Keratinocyte (primary cell): ENCODE measurements at regions not wholly inside any gene's neighbourhood (a gene's known extent, or its start where the extent isn't known, plus 50 kb on each side); places are given as distances from the start of the nearest gene placed in this dataset.

Source experiments
- DNase-seq: peaks from one replicate; pipeline ENCODE4 v3.0.0-alpha.2; 2011; ENCODE audit warnings: low read depth, missing footprints, low spot score
- FAIRE-seq: peaks from 2 replicates; lab custom pipeline; 2011; peaks lifted over from hg19 to GRCh38; lab: Jason Lieb, UNC
- H2AFZ ChIP-seq: 2 replicates; pipeline ENCODE4 v1.6.0; 2012; ENCODE audit warnings: low read length, control low read depth, inconsistent platforms; ENCODE audit not compliant: control insufficient read depth
- H3K27ac ChIP-seq: 2 replicates; pipeline ENCODE4 v1.5.1; 2011; ENCODE audit warnings: low read length; ENCODE audit not compliant: control insufficient read depth, insufficient read depth
- H3K27me3 ChIP-seq: 3 replicates; pipeline ENCODE4 v1.6.0; 2011; ENCODE audit warnings: low read length; ENCODE audit not compliant: control insufficient read depth, insufficient read depth; ENCODE audit errors: extremely low read depth
- H3K36me3 ChIP-seq, 2 experiments: 2 replicates in 1 of 2; 3 replicates in 1 of 2; pipeline ENCODE4 v1.5.1; 2011; ENCODE audit warnings: low read length in 2 of 2, mild to moderate bottlenecking in 1 of 2; ENCODE audit not compliant: control insufficient read depth in 2 of 2, insufficient read depth in 2 of 2; ENCODE audit errors: extremely low read depth in 1 of 2
- H3K4me1 ChIP-seq: 3 replicates; pipeline ENCODE4 v1.5.1; 2011; ENCODE audit warnings: low read length; ENCODE audit not compliant: control insufficient read depth, insufficient read depth; ENCODE audit errors: extremely low read depth
- H3K4me2 ChIP-seq: 3 replicates; pipeline ENCODE4 v1.6.0; 2011; ENCODE audit warnings: low read depth, low read length; ENCODE audit not compliant: control insufficient read depth, insufficient read depth; ENCODE audit errors: extremely low read depth
- H3K4me3 ChIP-seq, 3 experiments: fragments of 200-600 bp in 1 of 3; sonication (generic) in 1 of 3; 2 replicates in 2 of 3; 3 replicates in 1 of 3; pipeline ENCODE4 v1.5.1; 2011 to 2016; ENCODE audit warnings: low read length in 3 of 3, mild to moderate bottlenecking in 3 of 3, control low read depth in 2 of 3, inconsistent platforms in 1 of 3, low read depth in 1 of 3, mixed read lengths in 1 of 3, mixed run types in 1 of 3, moderate library complexity in 1 of 3; ENCODE audit not compliant: control insufficient read depth in 2 of 3, insufficient read depth in 2 of 3; ENCODE audit errors: extremely low read depth in 1 of 3
- H3K79me2 ChIP-seq: 2 replicates; pipeline ENCODE4 v1.6.0; 2012; ENCODE audit warnings: low read length; ENCODE audit not compliant: control insufficient read depth, insufficient read depth
- H3K9ac ChIP-seq: 3 replicates; pipeline ENCODE4 v1.6.0; 2011; ENCODE audit warnings: low read length; ENCODE audit not compliant: control insufficient read depth, insufficient read depth; ENCODE audit errors: extremely low read depth
- H3K9me1 ChIP-seq: 3 replicates; pipeline ENCODE4 v1.6.0; 2011; ENCODE audit warnings: low read length; ENCODE audit not compliant: control insufficient read depth, insufficient read depth; ENCODE audit errors: extremely low read depth
- H3K9me3 ChIP-seq: 2 replicates; pipeline ENCODE4 v1.5.1; 2012; ENCODE audit warnings: low read depth, low read length; ENCODE audit not compliant: control insufficient read depth
- H4K20me1 ChIP-seq: 3 replicates; pipeline ENCODE4 v1.6.0; 2011; ENCODE audit warnings: low read length; ENCODE audit not compliant: control insufficient read depth, insufficient read depth; ENCODE audit errors: extremely low read depth
- CTCF ChIP-seq, 3 experiments: IDR thresholded peaks in 1 of 3; conservative IDR thresholded peaks in 1 of 3; optimal IDR thresholded peaks in 1 of 3; 2 replicates in 2 of 3; 3 replicates in 1 of 3; pipeline versions ENCODE3 to v1.5.1; 2011; ENCODE audit warnings: low read length in 3 of 3, mild to moderate bottlenecking in 3 of 3, moderate library complexity in 2 of 3, control low read depth in 1 of 3, inconsistent platforms in 1 of 3; ENCODE audit not compliant: insufficient read depth in 2 of 3; ENCODE audit errors: extremely low read depth in 1 of 3
- EZH2 ChIP-seq: IDR thresholded peaks from one replicate; pipeline ENCODE4 v1.6.1; 2012; ENCODE audit warnings: inconsistent platforms, mild to moderate bottlenecking, low read length, moderate library complexity
- dilution Hi-C: fragments of 300-500 bp; cut with MboI; formaldehyde crosslinking; loops from one replicate; pipeline ENCODE4 v1.7.0; 2020; ENCODE audit warnings: low sequenced_read_pairs; ENCODE audit not compliant: extremely low pct_ligation_motif_present

GRCh38 chr5:82793808-82794419 lies 283.3 kb downstream of the TMEM167A start:
- no peak for DNase-seq
- H3K9me1 ChIP-seq = no peaks in the 10 kb centered on the region
- dilution Hi-C loops = no loop called here
- no peaks in the 10 kb centered on the region for H4K20me1 ChIP-seq
- no peaks in the 10 kb centered on the region for H3K9me3 ChIP-seq
- no peak overlapping the region for H3K27ac ChIP-seq
- TF ChIP-seq EZH2 (no peak), CTCF (optimal IDR thresholded peaks at IDR 0.05 in 1 of 3, IDR thresholded peaks at IDR 0.05 in 1 of 3, conservative IDR thresholded peaks at IDR 0.05 in 1 of 3; ENCODE audit: extremely low read depth in 1 of 3, insufficient read depth in 2 of 3, low read length in 3 of 3) (peak; percentile 56 to 68 (median 66))
- no peaks in the 10 kb centered on the region for H3K27me3 ChIP-seq
- H3K79me2 ChIP-seq = no peaks in the 10 kb centered on the region
- H3K4me3 ChIP-seq = no peak overlapping the region
- no peak overlapping the region for H3K9ac ChIP-seq
- no peak overlapping the region for H2AFZ ChIP-seq
- H3K4me2 ChIP-seq = no peak overlapping the region
- no peaks in the 10 kb centered on the region for H3K36me3 ChIP-seq
- FAIRE-seq = no peak
- H3K4me1 ChIP-seq = no peaks in the 10 kb centered on the region

- DNase-seq (no peak), FAIRE-seq (no peak)
- dilution Hi-C loops = no loop called here
- Histone ChIP-seq H3K79me2 (no peaks in the 10 kb centered on the region), H2AFZ (no peak overlapping the region), H3K4me3 (no peak overlapping the region), H3K4me2 (no peak overlapping the region), H3K9me1 (no peaks in the 10 kb centered on the region), H3K4me1 (no peaks in the 10 kb centered on the region), H3K36me3 (no peaks in the 10 kb centered on the region), H3K9ac (no peak overlapping the region), H3K27me3 (no peaks in the 10 kb centered on the region), H3K9me3 (no peaks in the 10 kb centered on the region), H4K20me1 (no peaks in the 10 kb centered on the region), H3K27ac (no peak overlapping the region)
- TF ChIP-seq CTCF (optimal IDR thresholded peaks at IDR 0.05 in 1 of 3, IDR thresholded peaks at IDR 0.05 in 1 of 3, conservative IDR thresholded peaks at IDR 0.05 in 1 of 3; ENCODE audit: extremely low read depth in 1 of 3, insufficient read depth in 2 of 3, low read length in 3 of 3) = no peak
These were observed 285.1 kb downstream of the TMEM167A start for GRCh38 chr5:82792096-82792495.
